HepG2 (cell line): ENCODE measurements at regions not wholly inside any gene's neighbourhood (a gene's known extent, or its start where the extent isn't known, plus 50 kb on each side); places are given as distances from the start of the nearest gene placed in this dataset.

ENCODE experiments used
- ATAC-seq: fragments of 200-7000 bp; cut with Tn5 transposase; 3 replicates; pipeline ENCODE4 v1.9.1; 2020; ENCODE audit warnings: mild to moderate bottlenecking, moderate library complexity
- BruUV-seq: library from RNA; stranded (reverse); fragments of 400-500 nt; replicated peaks from 2 replicates; lab custom pipeline; 2021; lab: Mats Ljungman, UMichigan
- CTCF ChIA-PET: fragments of 300-600 bp; formaldehyde crosslinking; extraction: SDS; loops from one replicate; lab custom pipeline; 2021; ENCODE audit warnings: low total read pairs, inconsistent platforms, low intra/inter-chr PET ratio; lab: Yijun Ruan, JAX
- POLR2A ChIA-PET: fragments of 350-600 bp; sonication (Branson Sonifier 250); formaldehyde crosslinking; loops from one replicate; lab custom pipeline; 2020; ENCODE audit warnings: antibody characterized with exemption, inconsistent platforms; lab: Yijun Ruan, JAX
- DNase-seq: peaks from one replicate; pipeline ENCODE4 v3.0.0-alpha.2; 2015; ENCODE audit warnings: low spot score
- FAIRE-seq: peaks from 3 replicates; lab custom pipeline; 2011; peaks lifted over from hg19 to GRCh38; lab: Jason Lieb, UNC
- H2AFZ ChIP-seq: one replicate; pipeline ENCODE4 v1.6.1; 2011; ENCODE audit warnings: low read length, inconsistent platforms
- H3K27ac ChIP-seq: fragments of 300-600 bp; 3 replicates; pipeline ENCODE4 v1.8.0; 2011; ENCODE audit warnings: mixed run types, mild to moderate bottlenecking, mixed read lengths, low read length, inconsistent platforms; ENCODE audit not compliant: insufficient read depth; ENCODE audit errors: extremely low read length
- H3K27me3 ChIP-seq, 2 experiments: fragments of 200-600 bp in 1 of 2; 2 replicates in 1 of 2; 3 replicates in 1 of 2; pipeline versions ENCODE4 v1.6.0 to v1.8.0; 2011; ENCODE audit warnings: low read length in 2 of 2, mild to moderate bottlenecking in 2 of 2, moderate library complexity in 2 of 2, inconsistent platforms in 1 of 2; ENCODE audit not compliant: insufficient read depth in 2 of 2, control insufficient read depth in 1 of 2
- H3K36me3 ChIP-seq, 2 experiments: fragments of 200-600 bp in 1 of 2; replicated peaks in 1 of 2; 2 replicates in 1 of 2; 3 replicates in 1 of 2; pipeline versions ENCODE4 v1.5.1 to v1.8.0; 2011; ENCODE audit warnings: low read length in 2 of 2, inconsistent platforms in 1 of 2; ENCODE audit not compliant: insufficient read depth in 2 of 2, control insufficient read depth in 1 of 2
- H3K4me1 ChIP-seq: 2 replicates; pipeline ENCODE4 v1.5.1; 2012; ENCODE audit warnings: low read length, inconsistent platforms; ENCODE audit not compliant: insufficient read depth
- H3K4me2 ChIP-seq: 2 replicates; pipeline ENCODE4 v1.6.0; 2011; ENCODE audit warnings: low read depth, low read length, inconsistent platforms
- H3K4me3 ChIP-seq, 3 experiments: fragments of 200-600 bp in 1 of 3; sonication (generic), shearing (Covaris generic) in 1 of 3; replicated peaks in 1 of 3; 2 replicates each; pipeline ENCODE4 v1.5.1; 2011 to 2016; ENCODE audit warnings: low read length in 3 of 3, inconsistent platforms in 2 of 3, low read depth in 2 of 3, mild to moderate bottlenecking in 2 of 3, control low read depth in 1 of 3, mixed read lengths in 1 of 3; ENCODE audit not compliant: insufficient read depth in 1 of 3
- H3K79me2 ChIP-seq: one replicate; pipeline ENCODE4 v1.6.1; 2011; ENCODE audit warnings: low read length, inconsistent platforms; ENCODE audit not compliant: insufficient read depth
- H3K9ac ChIP-seq: 2 replicates; pipeline ENCODE4 v1.6.0; 2011; ENCODE audit warnings: mild to moderate bottlenecking, low read depth, low read length, inconsistent platforms; ENCODE audit not compliant: insufficient read depth
- H3K9me3 ChIP-seq: 2 replicates; pipeline ENCODE4 v1.5.1; 2012; ENCODE audit warnings: mild to moderate bottlenecking, low read length
- H4K20me1 ChIP-seq: 2 replicates; pipeline ENCODE4 v1.6.0; 2011; ENCODE audit warnings: inconsistent platforms, mild to moderate bottlenecking, low read length, moderate library complexity; ENCODE audit not compliant: insufficient read depth
- CREB1 ChIP-seq, 2 experiments: fragments of 450-650 bp in 1 of 2; IDR thresholded peaks; 2 replicates each; pipeline ENCODE4 v1.6.1; 2016 to 2017; ENCODE audit warnings: control low read depth in 1 of 2, mild to moderate bottlenecking in 1 of 2, missing compliant biosample characterization in 1 of 2, missing genetic modification characterization in 1 of 2
- GMEB1 ChIP-seq: sonication (generic); formaldehyde crosslinking; IDR thresholded peaks from 2 replicates; pipeline ENCODE4 v1.5.1; 2020; ENCODE audit warnings: missing genetic modification reagents, mild to moderate bottlenecking, borderline replicate concordance
- MAX ChIP-seq: IDR thresholded peaks from 2 replicates; pipeline ENCODE4 v1.6.1; 2012; ENCODE audit warnings: inconsistent platforms
- TOE1 ChIP-seq: sonication (generic); formaldehyde crosslinking; IDR thresholded peaks from 2 replicates; pipeline ENCODE4 v1.4.0; 2020; ENCODE audit warnings: mild to moderate bottlenecking, missing genetic modification reagents
- ZBTB44 ChIP-seq: sonication (generic); formaldehyde crosslinking; IDR thresholded peaks from 2 replicates; pipeline ENCODE4 v1.4.0; 2020; ENCODE audit warnings: missing genetic modification reagents
- ZMYM2 ChIP-seq: sonication (generic); formaldehyde crosslinking; IDR thresholded peaks from 2 replicates; pipeline ENCODE4 v1.8.0; 2022; ENCODE audit warnings: mild to moderate bottlenecking, missing genetic modification reagents
- ZNF891 ChIP-seq: sonication (generic); formaldehyde crosslinking; IDR thresholded peaks from 2 replicates; pipeline ENCODE4 v1.5.0; 2020; ENCODE audit warnings: mild to moderate bottlenecking, missing genetic modification reagents
- ZSCAN29 ChIP-seq: sonication (generic); formaldehyde crosslinking; conservative IDR thresholded peaks from 2 replicates; pipeline ENCODE4 v1.4.0; 2020; ENCODE audit warnings: mild to moderate bottlenecking, missing genetic modification reagents
- WGBS: methylation state at CpG from one replicate; pipeline ENCODE4 v1.1.6; 2017; ENCODE audit warnings: low lambda C conversion rate; 5-methylcytosine and 5-hydroxymethylcytosine counted together
- in situ Hi-C: cut with HindIII; loops from 2 replicates; pipeline ENCODE4 v1.10.0; 2017; ENCODE audit warnings: low pct_unique_long_range_greater_than_20kb; ENCODE audit not compliant: extremely low pct_ligation_motif_present
- intact Hi-C: fragments of 100-400 bp; cut with micrococcal nuclease; formaldehyde crosslinking; loops from one replicate; pipeline ENCODE4 v1.10.0; 2022; ENCODE audit not compliant: unreplicated experiment

- Histone ChIP-seq H3K79me2 (no peaks in the 10 kb centered on the region), H2AFZ (no peak overlapping the region), H3K4me3 (no peak overlapping the region), H3K9ac (no peak overlapping the region), H3K36me3 (no peaks in the 10 kb centered on the region), H3K4me1 (no peaks in the 10 kb centered on the region), H3K27ac (no peak overlapping the region), H3K4me2 (no peak overlapping the region), H3K27me3 (no peaks in the 10 kb centered on the region; a peak in 1 of 5 replicates), H4K20me1 (no peaks in the 10 kb centered on the region), H3K9me3 (no peaks in the 10 kb centered on the region)
- POLR2A ChIA-PET = no interaction called here
- ATAC-seq (no peak), DNase-seq (no peak), FAIRE-seq (no peak)
- CTCF ChIA-PET = no interaction called here
- WGBS = under 1% methylated on average over 6 of the region's 6 CpGs
- TF ChIP-seq ZNF891 (CRISPR knock-in tag) = no peak
- no peak for TF ChIP-seq ZMYM2 (CRISPR knock-in tag)
- TF ChIP-seq ZBTB44 = no peak
- TF ChIP-seq GMEB1 (CRISPR knock-in tag) = no peak
- no peak for TF ChIP-seq ZSCAN29 (CRISPR knock-in tag)
- TF ChIP-seq MAX = no peak
- TF ChIP-seq CREB1 (IDR thresholded peaks at IDR 0.05) = no peak
- TF ChIP-seq CREB1 (CRISPR knock-in tag; IDR thresholded peaks at IDR 0.05) = no peak
- no peak for TF ChIP-seq TOE1 (CRISPR knock-in tag)
- in situ Hi-C loops (no loop called here), intact Hi-C loops (no loop called here)
- no TSS peak for BruUV-seq
Measured at GRCh38 chr18:61127714-61128467, 205.3 kb upstream of the CDH20 start.
